Kidney (tissue), 13 donors: ENCODE measurements at regions not wholly inside any gene's neighbourhood (a gene's known extent, or its start where the extent isn't known, plus 50 kb on each side); places are given as distances from the start of the nearest gene placed in this dataset.
"Not testable (repeated sequence)": the region's sequence is repeated elsewhere in the genome, so short reads cannot be mapped to it uniquely, and the experiment has no call there.

Source experiments
- DNase-seq, 5 donors: peaks; one replicate each; pipeline ENCODE4 v3.0.0-alpha.2; 2013 to 2020
- FAIRE-seq: peaks from 2 replicates; lab custom pipeline; 2012; peaks lifted over from hg19 to GRCh38; lab: Jason Lieb, UNC
- H3K27ac ChIP-seq, 2 donors: one replicate each; pipeline ENCODE4 v1.7.0; 2013; ENCODE audit warnings: low read depth in 2 of 2, low read length in 2 of 2, inconsistent platforms in 1 of 2
- H3K27me3 ChIP-seq: one replicate; pipeline ENCODE4 v1.7.1; 2013; ENCODE audit warnings: low read length, inconsistent platforms; ENCODE audit not compliant: control insufficient read depth, insufficient read depth
- H3K36me3 ChIP-seq, 3 donors: one replicate each; pipeline versions ENCODE4 v1.7.0 to v1.7.1; 2013; ENCODE audit warnings: low read length in 3 of 3, control low read depth in 1 of 3, inconsistent platforms in 1 of 3; ENCODE audit not compliant: insufficient read depth in 3 of 3, control insufficient read depth in 2 of 3
- H3K4me1 ChIP-seq, 3 donors: one replicate each; pipeline versions ENCODE4 v1.7.0 to v1.7.1; 2013; ENCODE audit warnings: low read length in 3 of 3, inconsistent platforms in 1 of 3, low read depth in 1 of 3; ENCODE audit not compliant: control insufficient read depth in 2 of 3, insufficient read depth in 2 of 3
- H3K4me3 ChIP-seq, 3 donors: one replicate each; pipeline versions ENCODE4 v1.7.0 to v1.8.1; 2013; ENCODE audit warnings: low read length in 3 of 3, control low read depth in 1 of 3, inconsistent platforms in 1 of 3
- H3K9ac ChIP-seq, 3 donors: one replicate each; pipeline versions ENCODE4 v1.7.0 to v1.7.1; 2013; ENCODE audit warnings: low read length in 3 of 3, control low read depth in 1 of 3, inconsistent platforms in 1 of 3
- H3K9me3 ChIP-seq, 3 donors: one replicate each; pipeline versions ENCODE4 v1.7.0 to v1.7.1; 2013; ENCODE audit warnings: low read length in 3 of 3, control low read depth in 1 of 3, inconsistent platforms in 1 of 3; ENCODE audit not compliant: control insufficient read depth in 2 of 3, insufficient read depth in 1 of 3
- intact Hi-C: fragments of 100-400 bp; cut with DNase I; formaldehyde crosslinking; loops from one replicate; pipeline ENCODE4 v1.11.1; 2022
- TF ChIP-seq, protein P1 (sequence below): IDR thresholded peaks from 3 replicates; pipeline ENCODE4 v1.5.1; 2012; ENCODE audit warnings: mild to moderate bottlenecking, moderate library complexity, borderline replicate concordance; ENCODE audit not compliant: insufficient read depth; ENCODE audit errors: extremely low read depth
- donor health status: control.
- donor health status: control.
- donor health status: control.
- donor health status: control.
- donor health status: control.
- donor health status: DM: yes; HTN: yes; CAD: no.
- donor health status: Normal renal cell carcinoma (clear cell type).

DNA sequence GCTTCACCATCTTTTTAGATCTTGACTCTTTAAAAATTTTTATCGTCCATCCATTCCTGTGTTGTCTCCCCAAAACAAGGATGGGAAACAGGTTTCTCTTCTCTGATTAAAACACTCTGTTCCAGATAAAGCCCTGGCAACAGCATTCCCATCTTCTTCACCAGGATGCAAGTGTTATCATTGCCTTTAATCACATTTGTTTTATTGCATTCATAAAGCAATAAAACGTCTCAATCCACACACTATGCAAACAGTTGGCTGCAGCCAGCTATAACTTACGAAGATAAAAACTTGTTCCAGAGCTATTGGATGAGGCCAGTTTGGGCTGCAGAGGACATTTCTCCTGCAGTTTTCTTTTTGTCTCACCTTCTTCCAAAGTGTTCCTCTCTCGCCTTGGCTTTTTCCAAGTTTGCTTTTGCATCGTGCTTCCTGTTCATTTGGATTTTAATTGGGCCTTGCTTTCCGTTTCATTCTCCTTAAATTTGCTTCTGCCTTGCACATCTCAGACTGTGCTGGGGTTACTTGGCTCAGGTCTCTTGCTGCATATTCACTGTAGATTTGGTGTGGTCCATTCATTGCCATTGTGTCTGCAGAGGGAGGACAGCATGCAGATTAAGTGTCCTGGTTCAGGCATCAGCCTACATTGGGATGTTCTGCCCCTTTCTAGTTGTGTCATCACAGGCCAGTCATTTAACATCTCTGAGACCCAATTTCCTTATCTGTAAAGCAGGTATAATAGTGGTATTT, 136.5 kb upstream of the LIFR start:
- DNase-seq: no peak
- Histone ChIP-seq H3K36me3 (no peaks in the 10 kb centered on the region), H3K9me3 (no peaks in the 10 kb centered on the region), H3K27me3 (no peaks in the 10 kb centered on the region), H3K9ac (no peak overlapping the region), H3K4me1 (no peaks in the 10 kb centered on the region), H3K27ac (no peak overlapping the region), H3K4me3 (no peak overlapping the region)
- TF ChIP-seq, protein P1, sequence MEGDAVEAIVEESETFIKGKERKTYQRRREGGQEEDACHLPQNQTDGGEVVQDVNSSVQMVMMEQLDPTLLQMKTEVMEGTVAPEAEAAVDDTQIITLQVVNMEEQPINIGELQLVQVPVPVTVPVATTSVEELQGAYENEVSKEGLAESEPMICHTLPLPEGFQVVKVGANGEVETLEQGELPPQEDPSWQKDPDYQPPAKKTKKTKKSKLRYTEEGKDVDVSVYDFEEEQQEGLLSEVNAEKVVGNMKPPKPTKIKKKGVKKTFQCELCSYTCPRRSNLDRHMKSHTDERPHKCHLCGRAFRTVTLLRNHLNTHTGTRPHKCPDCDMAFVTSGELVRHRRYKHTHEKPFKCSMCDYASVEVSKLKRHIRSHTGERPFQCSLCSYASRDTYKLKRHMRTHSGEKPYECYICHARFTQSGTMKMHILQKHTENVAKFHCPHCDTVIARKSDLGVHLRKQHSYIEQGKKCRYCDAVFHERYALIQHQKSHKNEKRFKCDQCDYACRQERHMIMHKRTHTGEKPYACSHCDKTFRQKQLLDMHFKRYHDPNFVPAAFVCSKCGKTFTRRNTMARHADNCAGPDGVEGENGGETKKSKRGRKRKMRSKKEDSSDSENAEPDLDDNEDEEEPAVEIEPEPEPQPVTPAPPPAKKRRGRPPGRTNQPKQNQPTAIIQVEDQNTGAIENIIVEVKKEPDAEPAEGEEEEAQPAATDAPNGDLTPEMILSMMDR: no peak
- no peak for FAIRE-seq
- intact Hi-C loops: no loop called here

DNA sequence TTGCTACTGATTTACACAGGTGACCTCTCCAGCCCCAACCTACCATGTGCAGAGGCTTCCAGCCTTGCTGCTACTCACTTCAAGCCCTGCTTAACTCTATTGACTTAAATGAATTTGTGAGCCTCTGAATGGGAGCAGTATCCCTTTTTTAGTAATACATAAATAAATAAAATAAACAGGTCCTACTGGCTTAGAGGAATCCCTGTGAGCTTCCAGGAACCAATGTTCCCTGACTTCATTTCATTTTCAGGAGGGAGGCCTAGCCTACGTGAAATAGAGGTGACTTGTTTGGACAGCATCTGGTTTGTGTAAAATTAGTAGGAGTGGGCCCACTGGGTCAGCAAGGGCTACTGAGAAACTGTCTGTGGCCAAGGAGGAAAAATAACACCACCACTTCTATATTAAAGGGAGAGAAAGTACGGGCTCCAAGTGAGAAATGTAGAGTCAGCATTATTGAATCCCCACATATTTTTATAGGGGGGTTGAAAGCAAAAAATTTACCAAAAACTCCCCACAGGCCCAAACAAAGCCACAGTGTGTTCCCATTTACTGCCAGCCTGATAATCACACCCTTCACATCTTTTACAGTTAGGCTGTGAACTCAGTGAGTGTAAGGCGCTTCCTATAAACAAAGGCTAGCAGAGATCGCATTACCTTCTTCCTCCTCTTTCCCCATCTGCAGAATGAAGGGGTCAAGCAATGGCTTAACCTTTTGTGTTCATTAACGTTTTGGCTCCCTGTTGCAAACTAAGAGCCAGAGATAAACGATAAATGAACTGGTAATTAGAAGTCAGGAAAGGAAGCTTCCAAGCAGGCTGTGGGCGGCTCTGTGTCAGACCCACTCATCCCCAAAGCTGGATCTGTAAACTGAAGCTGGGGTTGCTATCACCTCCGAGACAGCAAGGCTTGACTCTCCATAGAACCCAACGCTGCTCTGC, 138.8 kb upstream of the LIFR start:
- DNase-seq: peak in 3 of 5 donors; percentile 53 to 82 (median 79)
- Histone ChIP-seq H3K27ac (no peak overlapping the region), H3K9me3 (no peaks in the 10 kb centered on the region), H3K4me3 (no peak overlapping the region), H3K36me3 (no peaks in the 10 kb centered on the region), H3K9ac (no peak overlapping the region), H3K4me1 (no peaks in the 10 kb centered on the region), H3K27me3 (no peaks in the 10 kb centered on the region)
- TF ChIP-seq, protein P1: no peak
- intact Hi-C loops: no loop called here
- no peak for FAIRE-seq

DNA sequence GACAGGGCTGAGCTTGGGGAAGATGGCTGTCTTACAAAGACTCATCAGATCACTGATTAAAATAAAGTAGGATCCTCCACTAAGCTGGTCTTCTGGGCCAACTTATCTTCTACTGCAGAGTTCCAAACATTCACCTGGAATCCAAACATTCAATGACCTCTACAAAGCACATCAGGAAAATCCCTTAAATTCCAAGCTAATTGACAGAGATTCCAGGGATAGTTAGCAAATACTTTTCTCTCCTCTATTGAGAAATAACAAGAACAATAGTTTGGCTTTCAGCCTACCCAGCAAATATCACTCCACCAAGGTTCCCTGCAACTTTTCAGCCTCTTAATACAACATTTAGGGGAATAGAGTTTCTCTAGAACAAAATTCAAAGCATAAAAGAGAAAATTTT, 140.6 kb upstream of the LIFR start:
- no peak overlapping the region for H3K4me3 ChIP-seq
- no peaks in the 10 kb centered on the region for H3K9me3 ChIP-seq
- H3K36me3 ChIP-seq: no peaks in the 10 kb centered on the region
- H3K27me3 ChIP-seq: no peaks in the 10 kb centered on the region
- TF ChIP-seq, protein P1: no peak
- FAIRE-seq (no peak), DNase-seq (no peak)
- intact Hi-C loops: no loop called here
- H3K27ac ChIP-seq: no peak overlapping the region
- H3K9ac ChIP-seq: no peak overlapping the region
- H3K4me1 ChIP-seq: no peaks in the 10 kb centered on the region

DNA sequence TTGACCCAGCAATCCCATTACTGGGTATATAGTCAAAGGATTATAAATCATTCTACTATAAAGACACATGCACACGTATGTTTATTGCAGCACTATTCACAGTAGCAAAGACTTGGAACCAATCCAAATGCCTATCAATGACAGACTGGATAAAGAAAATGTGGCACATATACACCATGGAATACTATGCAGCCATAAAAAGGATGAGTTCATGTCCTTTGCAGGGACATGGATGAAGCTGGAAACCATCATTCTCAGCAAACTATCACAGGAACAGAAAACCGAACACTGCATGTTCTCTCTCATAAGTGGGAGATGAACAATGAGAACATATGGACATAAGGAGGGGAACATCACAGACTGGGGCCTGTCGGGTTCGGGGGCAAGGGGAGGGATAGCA, 140.3 kb upstream of the OSMR start:
- H3K27me3 ChIP-seq, H3K9ac ChIP-seq, FAIRE-seq, DNase-seq, H3K36me3 ChIP-seq, H3K4me1 ChIP-seq, H3K9me3 ChIP-seq, H3K27ac ChIP-seq, H3K4me3 ChIP-seq, intact Hi-C loops: not testable (repeated sequence)
